Type B pancreatic cell (in vitro differentiated cells): ENCODE measurements at regions not wholly inside any gene's neighbourhood (a gene's known extent, or its start where the extent isn't known, plus 50 kb on each side); places are given as distances from the start of the nearest gene placed in this dataset.

Experiments
- DNase-seq: peaks from one replicate; pipeline ENCODE4 v3.0.0; 2021; ENCODE audit warnings: mixed read lengths; ENCODE audit not compliant: unreplicated experiment; ENCODE audit errors: extremely low spot score
- H3K27ac Mint-ChIP-seq: 2 replicates; pipeline ENCODE4 v1.8.0; 2021; ENCODE audit warnings: mild to moderate bottlenecking, mixed read lengths
- H3K27me3 Mint-ChIP-seq: 2 replicates; pipeline ENCODE4 v1.8.0; 2021; ENCODE audit warnings: mixed read lengths
- H3K36me3 Mint-ChIP-seq: 2 replicates; pipeline ENCODE4 v1.8.0; 2021; ENCODE audit warnings: mixed read lengths
- H3K4me1 Mint-ChIP-seq: one replicate; pipeline ENCODE4 v1.8.0; 2021; ENCODE audit warnings: mixed read lengths; ENCODE audit not compliant: unreplicated experiment
- H3K4me3 Mint-ChIP-seq: 2 replicates; pipeline ENCODE4 v1.8.0; 2021; ENCODE audit warnings: mild to moderate bottlenecking, mixed read lengths
- H3K9me3 Mint-ChIP-seq: 2 replicates; pipeline ENCODE4 v1.8.0; 2021; ENCODE audit warnings: mixed read lengths
- TF ChIP-seq, protein P1 (sequence below): fragments of 200-600 bp; sonication (generic); conservative IDR thresholded peaks from 2 replicates; pipeline ENCODE4 v1.5.0; 2021; ENCODE audit warnings: antibody characterized with exemption, mild to moderate bottlenecking

- peaks cover 20% of the 10 kb centered on the region for H3K27me3 Mint-ChIP-seq
- H3K4me1 Mint-ChIP-seq = peaks cover 29% of the 10 kb centered on the region
- no peaks in the 10 kb centered on the region for H3K36me3 Mint-ChIP-seq
- no peak for DNase-seq
- TF ChIP-seq, protein P1, sequence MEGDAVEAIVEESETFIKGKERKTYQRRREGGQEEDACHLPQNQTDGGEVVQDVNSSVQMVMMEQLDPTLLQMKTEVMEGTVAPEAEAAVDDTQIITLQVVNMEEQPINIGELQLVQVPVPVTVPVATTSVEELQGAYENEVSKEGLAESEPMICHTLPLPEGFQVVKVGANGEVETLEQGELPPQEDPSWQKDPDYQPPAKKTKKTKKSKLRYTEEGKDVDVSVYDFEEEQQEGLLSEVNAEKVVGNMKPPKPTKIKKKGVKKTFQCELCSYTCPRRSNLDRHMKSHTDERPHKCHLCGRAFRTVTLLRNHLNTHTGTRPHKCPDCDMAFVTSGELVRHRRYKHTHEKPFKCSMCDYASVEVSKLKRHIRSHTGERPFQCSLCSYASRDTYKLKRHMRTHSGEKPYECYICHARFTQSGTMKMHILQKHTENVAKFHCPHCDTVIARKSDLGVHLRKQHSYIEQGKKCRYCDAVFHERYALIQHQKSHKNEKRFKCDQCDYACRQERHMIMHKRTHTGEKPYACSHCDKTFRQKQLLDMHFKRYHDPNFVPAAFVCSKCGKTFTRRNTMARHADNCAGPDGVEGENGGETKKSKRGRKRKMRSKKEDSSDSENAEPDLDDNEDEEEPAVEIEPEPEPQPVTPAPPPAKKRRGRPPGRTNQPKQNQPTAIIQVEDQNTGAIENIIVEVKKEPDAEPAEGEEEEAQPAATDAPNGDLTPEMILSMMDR = peak; percentile 25
- H3K9me3 Mint-ChIP-seq = no peaks in the 10 kb centered on the region
- peak overlapping the region; percentile 62 for H3K27ac Mint-ChIP-seq
- H3K4me3 Mint-ChIP-seq = peak overlapping the region; percentile 93
Measured at GRCh38 chr5:166979307-166979895, 1312.0 kb upstream of the WWC1 start.

DNA sequence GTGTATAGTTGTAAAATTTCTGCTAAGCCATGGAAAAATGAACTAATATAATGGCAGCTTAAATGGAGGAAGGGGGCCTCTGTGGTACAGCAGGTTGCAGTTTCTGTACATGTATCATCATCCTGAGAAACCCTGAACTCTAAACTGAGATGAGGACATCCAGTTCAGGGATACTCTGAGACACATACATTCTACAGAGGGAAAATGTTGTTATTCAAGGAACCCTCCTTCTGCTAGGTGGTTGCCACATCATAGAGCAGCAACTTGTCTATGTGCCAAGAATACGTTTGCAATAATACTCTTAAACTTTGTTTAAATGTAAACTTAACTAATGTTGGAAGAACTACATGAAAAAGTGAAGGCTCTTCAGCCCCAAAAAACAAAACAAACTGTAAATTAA is 1310.8 kb upstream of the WWC1 start:
- Mint-ChIP-seq H3K4me3 (peak overlapping the region; percentile 93), H3K27me3 (peaks cover 14% of the 10 kb centered on the region), H3K9me3 (no peaks in the 10 kb centered on the region), H3K36me3 (no peaks in the 10 kb centered on the region), H3K27ac (no peak overlapping the region), H3K4me1 (peaks cover 29% of the 10 kb centered on the region)
- TF ChIP-seq, protein P1 = no peak
- DNase-seq = no peak

DNA sequence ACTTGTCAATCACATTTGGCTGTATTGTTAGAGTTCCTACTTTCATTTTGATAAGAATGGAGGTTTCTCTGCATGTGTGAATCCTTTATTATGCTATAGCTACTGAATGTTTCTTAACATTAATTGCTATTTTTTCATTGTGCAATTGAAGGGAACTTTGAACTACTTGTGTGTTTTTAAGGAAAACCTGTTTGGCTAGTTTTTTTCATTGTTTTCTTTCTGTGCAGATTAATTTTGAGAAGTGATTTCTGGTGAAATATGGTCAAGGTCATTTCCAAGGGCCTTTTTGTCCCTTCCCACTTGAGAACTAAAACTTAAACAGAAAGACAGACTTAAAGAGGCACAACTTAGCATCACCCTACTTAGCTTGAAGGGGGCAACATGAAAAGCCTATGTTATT is 1309.2 kb upstream of the WWC1 start:
- DNase-seq = no peak
- H3K4me3 Mint-ChIP-seq = peak overlapping the region; percentile 78
- H3K9me3 Mint-ChIP-seq = no peaks in the 10 kb centered on the region
- no peaks in the 10 kb centered on the region for H3K36me3 Mint-ChIP-seq
- no peak overlapping the region for H3K27ac Mint-ChIP-seq
- TF ChIP-seq, protein P1 = no peak
- peaks cover 12% of the 10 kb centered on the region for H3K27me3 Mint-ChIP-seq
- peaks cover 29% of the 10 kb centered on the region for H3K4me1 Mint-ChIP-seq

- H3K27ac Mint-ChIP-seq = no peak overlapping the region
- no peaks in the 10 kb centered on the region for H3K9me3 Mint-ChIP-seq
- peaks cover 5% of the 10 kb centered on the region for H3K4me1 Mint-ChIP-seq
- TF ChIP-seq, protein P1 = no peak
- DNase-seq = no peak
- H3K36me3 Mint-ChIP-seq = no peaks in the 10 kb centered on the region
- no peak overlapping the region for H3K4me3 Mint-ChIP-seq
- no peaks in the 10 kb centered on the region for H3K27me3 Mint-ChIP-seq
Measured at GRCh38 chr5:166991601-166992000, 1299.8 kb upstream of the WWC1 start.

DNA sequence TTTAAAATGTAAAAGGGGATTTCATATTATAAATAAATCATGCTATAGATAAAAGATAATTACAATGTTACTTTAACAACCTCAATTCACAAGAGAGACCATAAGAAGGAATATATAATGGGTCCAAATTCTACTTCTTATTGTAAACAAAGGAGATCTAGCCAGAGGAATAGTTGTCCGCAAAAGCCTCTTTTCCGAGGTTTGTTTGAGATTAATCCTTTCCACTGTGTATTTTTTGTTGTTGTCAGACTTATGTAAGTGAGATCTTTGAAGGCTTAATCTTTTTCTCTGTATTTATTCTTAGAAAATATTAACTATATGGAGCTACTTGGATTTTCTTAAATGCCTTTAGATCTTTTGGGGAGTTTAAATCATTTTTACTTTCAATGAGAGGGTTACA is 1299.3 kb upstream of the WWC1 start:
- Mint-ChIP-seq H3K36me3 (no peaks in the 10 kb centered on the region), H3K27ac (no peak overlapping the region), H3K4me1 (peaks cover 5% of the 10 kb centered on the region), H3K27me3 (no peaks in the 10 kb centered on the region), H3K4me3 (no peak overlapping the region), H3K9me3 (no peaks in the 10 kb centered on the region)
- TF ChIP-seq, protein P1 = no peak
- no peak for DNase-seq
